Endothelial cell of umbilical vein (primary cell): ENCODE measurements at regions not wholly inside any gene's neighbourhood (a gene's known extent, or its start where the extent isn't known, plus 50 kb on each side); places are given as distances from the start of the nearest gene placed in this dataset.

Source experiments
- BruUV-seq: library from RNA; stranded (reverse); fragments of 400-500 nt; replicated peaks from 2 replicates; lab custom pipeline; 2021; lab: Mats Ljungman, UMichigan
- CTCF ChIA-PET: fragments of 300-600, 350-600 bp; sonication (Branson Sonifier 250); formaldehyde crosslinking; loops from one replicate; lab custom pipeline; 2021; ENCODE audit warnings: antibody characterized with exemption, inconsistent platforms; lab: Charles Lee
- POLR2A ChIA-PET: fragments of 300-600, 350-600 bp; sonication (Branson Sonifier 250); formaldehyde crosslinking; loops from one replicate; lab custom pipeline; 2021; ENCODE audit warnings: antibody characterized with exemption, inconsistent platforms; lab: Charles Lee
- DNase-seq: peaks from one replicate; pipeline ENCODE4 v3.0.0-alpha.2; 2011; ENCODE audit warnings: low read depth, low spot score
- FAIRE-seq: peaks from 2 replicates; lab custom pipeline; 2011; peaks lifted over from hg19 to GRCh38; lab: Jason Lieb, UNC
- H2AFZ ChIP-seq: 2 replicates; pipeline ENCODE4 v1.6.0; 2012; ENCODE audit warnings: low read depth, low read length, control low read depth, inconsistent platforms
- H3K27ac ChIP-seq: 2 replicates; pipeline ENCODE4 v1.5.1; 2011; ENCODE audit warnings: low read depth, mild to moderate bottlenecking, control low read depth, low read length, moderate library complexity; ENCODE audit not compliant: insufficient read depth
- H3K27me3 ChIP-seq, 2 experiments: 2 replicates each; pipeline versions ENCODE4 v1.6.0 to v1.6.1; 2011; ENCODE audit warnings: low read length in 2 of 2, mixed read lengths in 1 of 2; ENCODE audit not compliant: control insufficient read depth in 2 of 2, insufficient read depth in 2 of 2
- H3K36me3 ChIP-seq, 2 experiments: 2 replicates in 1 of 2; 3 replicates in 1 of 2; pipeline ENCODE4 v1.5.1; 2011; ENCODE audit warnings: low read length in 2 of 2, mild to moderate bottlenecking in 1 of 2, moderate library complexity in 1 of 2; ENCODE audit not compliant: control insufficient read depth in 2 of 2, insufficient read depth in 2 of 2; ENCODE audit errors: extremely low read depth in 1 of 2
- H3K4me1 ChIP-seq: 3 replicates; pipeline ENCODE4 v1.5.1; 2011; ENCODE audit warnings: mild to moderate bottlenecking, low read length; ENCODE audit not compliant: control insufficient read depth, insufficient read depth; ENCODE audit errors: extremely low read depth
- H3K4me2 ChIP-seq: 2 replicates; pipeline ENCODE4 v1.6.1; 2011; ENCODE audit warnings: low read length, control low read depth, mixed read lengths; ENCODE audit not compliant: insufficient read depth
- H3K4me3 ChIP-seq, 3 experiments: fragments of 200-600 bp in 1 of 3; sonication (generic), shearing (Covaris generic) in 1 of 3; replicated peaks in 1 of 3; 2 replicates each; pipeline ENCODE4 v1.5.1; 2011 to 2016; ENCODE audit warnings: control low read depth in 3 of 3, low read length in 3 of 3, mild to moderate bottlenecking in 2 of 3, inconsistent platforms in 1 of 3, low read depth in 1 of 3, moderate library complexity in 1 of 3; ENCODE audit not compliant: insufficient read depth in 1 of 3
- H3K79me2 ChIP-seq: 2 replicates; pipeline ENCODE4 v1.6.0; 2012; ENCODE audit warnings: low read length, inconsistent platforms; ENCODE audit not compliant: control insufficient read depth, insufficient read depth
- H3K9ac ChIP-seq: replicated peaks from 2 replicates; pipeline ENCODE3; 2011; ENCODE audit warnings: low read length, control low read depth; ENCODE audit not compliant: insufficient read depth; ENCODE audit errors: extremely low read depth
- H3K9me1 ChIP-seq: replicated peaks from 3 replicates; pipeline ENCODE4 v1.6.0; 2011; ENCODE audit warnings: mild to moderate bottlenecking, low read length; ENCODE audit not compliant: control insufficient read depth, insufficient read depth; ENCODE audit errors: extremely low read depth
- H3K9me3 ChIP-seq: replicated peaks from 2 replicates; pipeline ENCODE4 v1.5.1; 2012; ENCODE audit warnings: low read length, inconsistent platforms; ENCODE audit not compliant: control insufficient read depth, insufficient read depth
- H4K20me1 ChIP-seq: replicated peaks from 2 replicates; pipeline ENCODE3; 2011; ENCODE audit warnings: mild to moderate bottlenecking, low read length; ENCODE audit not compliant: control insufficient read depth, insufficient read depth; ENCODE audit errors: extremely low read depth
- EZH2 ChIP-seq: IDR thresholded peaks from 2 replicates; pipeline ENCODE4 v1.6.1; 2012; ENCODE audit warnings: borderline replicate concordance, low read depth, mild to moderate bottlenecking, moderate library complexity, low read length, inconsistent platforms; ENCODE audit not compliant: severe bottlenecking
- FOS ChIP-seq: IDR thresholded peaks from 2 replicates; pipeline ENCODE4 v1.6.1; 2011; ENCODE audit warnings: mild to moderate bottlenecking, low read length, moderate library complexity, borderline replicate concordance; ENCODE audit not compliant: insufficient read depth
- GATA2 ChIP-seq: IDR thresholded peaks from 2 replicates; pipeline ENCODE4 v1.7.0; 2011; ENCODE audit warnings: low read depth, mild to moderate bottlenecking, moderate library complexity, mixed read lengths, low read length; ENCODE audit not compliant: insufficient read length, insufficient read depth
- JUN ChIP-seq: IDR thresholded peaks from 2 replicates; pipeline ENCODE4 v1.6.1; 2011; ENCODE audit warnings: borderline replicate concordance, low read depth; ENCODE audit not compliant: insufficient read length, insufficient read depth
- MYC ChIP-seq: IDR thresholded peaks from one replicate; pipeline ENCODE4 v1.6.1; 2011; ENCODE audit warnings: mild to moderate bottlenecking, low read depth, low read length
- POLR2A ChIP-seq: IDR thresholded peaks from 2 replicates; pipeline ENCODE4 v1.6.1; 2012; ENCODE audit warnings: low read depth, mild to moderate bottlenecking, control low read depth, low read length
- POLR2AphosphoS5 ChIP-seq: IDR thresholded peaks from 2 replicates; pipeline ENCODE4 v1.6.1; 2012; ENCODE audit warnings: low read depth, mild to moderate bottlenecking, control low read depth, low read length, moderate library complexity; ENCODE audit not compliant: insufficient read depth
- dilution Hi-C: fragments of 300-500 bp; cut with MboI; formaldehyde crosslinking; loops from one replicate; pipeline ENCODE4 v1.15.0; 2019; ENCODE audit warnings: low sequenced_read_pairs; ENCODE audit not compliant: extremely low pct_ligation_motif_present
- intact Hi-C: fragments of 100-400 bp; cut with micrococcal nuclease; formaldehyde crosslinking; loops from one replicate; pipeline ENCODE4 v1.10.0; 2022
- TF ChIP-seq, protein P1 (sequence below): IDR thresholded peaks from 2 replicates; pipeline ENCODE4 v1.6.1; 2011; ENCODE audit not compliant: insufficient read depth, insufficient read length
- TF ChIP-seq, protein P2 (sequence below), 2 donors: IDR thresholded peaks; 1 replicate in 1 of 2; 2 replicates in 1 of 2; pipeline ENCODE4 v1.5.1; 2011; ENCODE audit warnings: low read length in 2 of 2, mild to moderate bottlenecking in 2 of 2, moderate library complexity in 2 of 2, control low read depth in 1 of 2, inconsistent platforms in 1 of 2, low read depth in 1 of 2; ENCODE audit not compliant: insufficient read depth in 1 of 2; ENCODE audit errors: extremely low read depth in 1 of 2

DNA sequence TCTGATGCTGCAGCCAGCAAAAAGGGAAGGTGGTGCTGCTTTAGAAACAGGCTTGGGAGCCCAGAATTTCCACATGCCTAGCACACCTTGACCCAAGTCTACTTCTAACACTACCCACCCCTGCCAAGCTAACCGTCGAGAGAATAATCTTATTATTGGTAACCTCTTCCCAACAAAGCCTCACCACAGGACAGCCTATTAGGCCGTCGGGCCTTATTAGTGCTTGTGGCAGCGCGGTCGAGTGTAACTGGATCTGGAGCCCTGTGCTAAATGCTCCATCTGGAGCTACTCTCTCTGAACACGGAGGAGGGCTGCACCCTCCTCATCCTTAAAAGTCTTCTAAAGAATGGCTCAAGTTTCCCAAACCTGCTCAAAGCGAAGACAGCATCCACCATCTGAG, 165.5 kb upstream of the NFIA start:
- DNase-seq, result no peak
- TF ChIP-seq MYC (no peak), POLR2A (no peak), FOS (no peak), JUN (no peak), POLR2AphosphoS5 (no peak), EZH2 (no peak), GATA2 (no peak)
- TF ChIP-seq, protein P1, sequence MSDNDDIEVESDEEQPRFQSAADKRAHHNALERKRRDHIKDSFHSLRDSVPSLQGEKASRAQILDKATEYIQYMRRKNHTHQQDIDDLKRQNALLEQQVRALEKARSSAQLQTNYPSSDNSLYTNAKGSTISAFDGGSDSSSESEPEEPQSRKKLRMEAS, result no peak
- TF ChIP-seq, protein P2, sequence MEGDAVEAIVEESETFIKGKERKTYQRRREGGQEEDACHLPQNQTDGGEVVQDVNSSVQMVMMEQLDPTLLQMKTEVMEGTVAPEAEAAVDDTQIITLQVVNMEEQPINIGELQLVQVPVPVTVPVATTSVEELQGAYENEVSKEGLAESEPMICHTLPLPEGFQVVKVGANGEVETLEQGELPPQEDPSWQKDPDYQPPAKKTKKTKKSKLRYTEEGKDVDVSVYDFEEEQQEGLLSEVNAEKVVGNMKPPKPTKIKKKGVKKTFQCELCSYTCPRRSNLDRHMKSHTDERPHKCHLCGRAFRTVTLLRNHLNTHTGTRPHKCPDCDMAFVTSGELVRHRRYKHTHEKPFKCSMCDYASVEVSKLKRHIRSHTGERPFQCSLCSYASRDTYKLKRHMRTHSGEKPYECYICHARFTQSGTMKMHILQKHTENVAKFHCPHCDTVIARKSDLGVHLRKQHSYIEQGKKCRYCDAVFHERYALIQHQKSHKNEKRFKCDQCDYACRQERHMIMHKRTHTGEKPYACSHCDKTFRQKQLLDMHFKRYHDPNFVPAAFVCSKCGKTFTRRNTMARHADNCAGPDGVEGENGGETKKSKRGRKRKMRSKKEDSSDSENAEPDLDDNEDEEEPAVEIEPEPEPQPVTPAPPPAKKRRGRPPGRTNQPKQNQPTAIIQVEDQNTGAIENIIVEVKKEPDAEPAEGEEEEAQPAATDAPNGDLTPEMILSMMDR (IDR thresholded peaks at IDR 0.05; ENCODE audit: extremely low read depth in 1 of 2, insufficient read depth in 1 of 2, low read depth in 1 of 2, low read length in 2 of 2), result no peak
- no peak overlapping the region for H2AFZ ChIP-seq
- H3K4me2 ChIP-seq, result no peak overlapping the region
- intact Hi-C loops, result no loop called here
- no peaks in the 10 kb centered on the region for H3K27me3 ChIP-seq
- no peaks in the 10 kb centered on the region for H3K9me1 ChIP-seq
- no peaks in the 10 kb centered on the region for H4K20me1 ChIP-seq
- no peaks in the 10 kb centered on the region for H3K9me3 ChIP-seq
- dilution Hi-C loops, result no loop called here
- no peak overlapping the region for H3K4me3 ChIP-seq
- peaks cover 7% of the 10 kb centered on the region for H3K4me1 ChIP-seq
- no peak for FAIRE-seq
- H3K79me2 ChIP-seq, result no peaks in the 10 kb centered on the region
- POLR2A ChIA-PET, result no interaction called here
- CTCF ChIA-PET, result interaction anchor here (0.6 kb wide), 1 partner anchor 935 kb away, joined by 3 read pairs; no protein-coding TSS in a partner anchor
- H3K9ac ChIP-seq, result no peak overlapping the region
- BruUV-seq, result no TSS peak
- H3K27ac ChIP-seq, result no peak overlapping the region
- no peaks in the 10 kb centered on the region for H3K36me3 ChIP-seq
